ENCODE measurements at regions not wholly inside any gene's neighbourhood (a gene's known extent, or its start where the extent isn't known, plus 50 kb on each side); places are given as distances from the start of the nearest gene placed in this dataset.

GRCh38 chr18:25862881-25863600 lies 227.4 kb downstream of the SS18 start:
- Histone ChIP-seq H3K27me3 (no peaks in the 10 kb centered on the region), H3K27ac (no peak overlapping the region), H3K9me3 (no peaks in the 10 kb centered on the region), H3K4me1 (no peaks in the 10 kb centered on the region), H3K36me3 (no peaks in the 10 kb centered on the region), H3K4me3 (no peak overlapping the region)
- TF ChIP-seq CTCF (IDR thresholded peaks at IDR 0.05) (no peak), POLR2A (IDR thresholded peaks at IDR 0.05) (no peak), POLR2AphosphoS5 (IDR thresholded peaks at IDR 0.05) (no peak), EP300 (IDR thresholded peaks at IDR 0.05; ENCODE audit: low read depth) (no peak)
- intact Hi-C loops (cut with DNase I; ENCODE audit: low total_unique reads) = no loop called here
- WGBS, 2 donors (ENCODE audit: low coverage in 1 of 2) = 67 to 68% methylated on average over 9 of the region's 9 CpGs
- in situ Hi-C loops (cut with MboI; ENCODE audit: low pct_ligation_motif_present in 1 of 4, low pct_unique_long_range_greater_than_20kb in 1 of 4, low sequenced_read_pairs in 3 of 4) = no loop called here
- no peak for DNase-seq

DNA sequence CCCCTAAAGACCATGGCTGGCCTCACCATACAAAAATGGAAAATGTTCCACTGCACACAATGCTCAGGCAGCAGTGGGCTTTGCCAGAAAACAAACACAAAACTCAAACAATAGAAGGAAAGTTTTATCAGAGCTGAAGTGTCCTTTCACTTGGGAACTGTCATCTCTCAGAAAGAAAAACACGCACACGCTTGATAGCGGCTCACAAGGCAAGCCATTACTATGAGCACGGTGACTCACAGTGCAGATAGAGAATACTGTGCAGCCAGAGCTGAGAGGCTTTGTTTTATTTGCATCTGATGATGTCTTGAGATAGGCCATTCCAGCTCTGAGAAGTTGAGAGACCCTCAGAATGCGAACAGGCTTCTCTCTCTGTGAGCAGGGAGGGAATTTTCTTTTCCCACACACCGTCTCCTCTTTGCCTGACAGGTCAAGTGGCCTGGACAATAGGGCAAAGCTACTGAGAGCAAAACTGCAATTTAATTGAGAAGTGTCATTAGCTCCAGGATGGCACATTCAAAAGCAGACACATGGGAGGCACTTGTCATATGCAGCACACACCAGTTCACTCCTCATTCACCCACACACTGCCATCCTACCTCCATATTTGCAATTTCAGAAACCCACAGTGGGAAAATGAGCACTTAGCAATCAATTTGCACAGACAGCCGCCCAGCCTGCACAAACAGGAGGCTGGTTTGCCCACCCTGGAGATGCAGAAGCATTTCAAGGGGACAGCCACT lies 236.6 kb downstream of the SS18 start:
- WGBS, 2 donors (ENCODE audit: low coverage in 1 of 2) = 69 to 83% methylated on average over 5 to 7 of the region's 7 CpGs
- H3K4me1 ChIP-seq = no peaks in the 10 kb centered on the region
- no peaks in the 10 kb centered on the region for H3K9me3 ChIP-seq
- no peak overlapping the region for H3K4me3 ChIP-seq
- TF ChIP-seq POLR2A (IDR thresholded peaks at IDR 0.05) (no peak), POLR2AphosphoS5 (IDR thresholded peaks at IDR 0.05) (no peak), CTCF (IDR thresholded peaks at IDR 0.05) (no peak)
- H3K27ac ChIP-seq = no peak overlapping the region
- H3K36me3 ChIP-seq = no peaks in the 10 kb centered on the region
- intact Hi-C loops (cut with DNase I; ENCODE audit: low total_unique reads) (no loop called here), in situ Hi-C loops (cut with MboI; ENCODE audit: low pct_ligation_motif_present in 1 of 4, low pct_unique_long_range_greater_than_20kb in 1 of 4, low sequenced_read_pairs in 3 of 4) (no loop called here)
- no peaks in the 10 kb centered on the region for H3K27me3 ChIP-seq
- DNase-seq = no peak

GRCh38 chr18:25843791-25844190 lies 246.6 kb downstream of the SS18 start:
- Histone ChIP-seq H3K27ac (no peak overlapping the region), H3K36me3 (no peaks in the 10 kb centered on the region), H3K27me3 (no peaks in the 10 kb centered on the region), H3K4me3 (no peak overlapping the region), H3K9me3 (no peaks in the 10 kb centered on the region), H3K4me1 (no peaks in the 10 kb centered on the region)
- intact Hi-C loops (cut with DNase I; ENCODE audit: low total_unique reads) = no loop called here
- in situ Hi-C loops (cut with MboI; ENCODE audit: low pct_ligation_motif_present in 1 of 4, low pct_unique_long_range_greater_than_20kb in 1 of 4, low sequenced_read_pairs in 3 of 4) = no loop called here
- DNase-seq = no peak
- 79 to 90% methylated on average over 3 of the region's 3 CpGs for WGBS, 2 donors (ENCODE audit: low coverage in 1 of 2)
- TF ChIP-seq POLR2AphosphoS5 (IDR thresholded peaks at IDR 0.05) (no peak), POLR2A (IDR thresholded peaks at IDR 0.05) (no peak), CTCF (IDR thresholded peaks at IDR 0.05) (no peak), EP300 (IDR thresholded peaks at IDR 0.05; ENCODE audit: low read depth) (no peak)

DNA sequence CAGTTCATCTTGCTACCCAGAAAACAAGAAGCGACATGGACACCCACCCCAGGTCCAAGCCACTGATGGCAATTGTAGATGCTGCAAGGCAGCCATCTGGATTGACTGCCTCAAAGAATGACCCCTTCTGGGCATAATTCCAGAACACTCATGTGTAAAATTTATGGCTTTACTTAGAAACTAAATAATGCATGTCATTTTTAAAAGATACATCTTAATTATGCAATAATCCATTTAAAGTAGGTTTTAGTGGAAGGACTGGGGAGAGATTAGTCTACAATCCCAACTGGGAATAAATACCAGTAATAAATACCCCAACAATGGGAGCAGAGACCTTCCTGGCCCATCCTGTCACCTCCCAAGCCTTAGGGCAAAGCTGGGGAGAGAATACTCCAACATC lies 247.7 kb downstream of the SS18 start:
- no peak for DNase-seq
- in situ Hi-C loops (cut with MboI; ENCODE audit: low pct_ligation_motif_present in 1 of 4, low pct_unique_long_range_greater_than_20kb in 1 of 4, low sequenced_read_pairs in 3 of 4) = no loop called here
- Histone ChIP-seq H3K4me3 (no peak overlapping the region), H3K36me3 (no peaks in the 10 kb centered on the region), H3K27me3 (no peaks in the 10 kb centered on the region), H3K4me1 (no peaks in the 10 kb centered on the region), H3K27ac (no peak overlapping the region), H3K9me3 (no peaks in the 10 kb centered on the region)
- WGBS, 2 donors (ENCODE audit: low coverage in 1 of 2) = 37 to 60% methylated on average over 1 of the region's 1 CpG
- TF ChIP-seq POLR2AphosphoS5 (IDR thresholded peaks at IDR 0.05) = no peak
- intact Hi-C loops (cut with DNase I; ENCODE audit: low total_unique reads) = no loop called here

All from transverse colon (tissue), 4 donors.